PC-9 (cell line): ENCODE measurements at regions not wholly inside any gene's neighbourhood (a gene's known extent, or its start where the extent isn't known, plus 50 kb on each side); places are given as distances from the start of the nearest gene placed in this dataset.

Experiments used
- BruUV-seq: library from RNA; stranded (reverse); fragments of 400-500 nt; replicated peaks from 2 replicates; lab custom pipeline; 2021; lab: Mats Ljungman, UMichigan
- CTCF ChIA-PET: fragments of 300-600 bp; sonication (Branson Sonifier 250); formaldehyde crosslinking; loops from one replicate; lab custom pipeline; 2022; ENCODE audit warnings: antibody characterized with exemption; lab: Charles Lee
- POLR2A ChIA-PET: fragments of 300-600 bp; sonication (Branson Sonifier 250); formaldehyde crosslinking; loops from one replicate; lab custom pipeline; 2022; ENCODE audit warnings: antibody characterized with exemption; ENCODE audit not compliant: unreplicated experiment; lab: Charles Lee
- DNase-seq, 2 experiments: peaks; one replicate each; pipeline versions ENCODE4 v3.0.0 to v3.0.0-alpha.2; 2015 to 2022; ENCODE audit warnings: mixed read lengths in 1 of 2
- H2AFZ ChIP-seq: fragments of 200-600 bp; sonication (generic); 2 replicates; pipeline ENCODE4 v1.8.1; 2017; ENCODE audit warnings: antibody characterized with exemption
- H3F3A ChIP-seq: fragments of 200-600 bp; sonication (generic); 2 replicates; pipeline ENCODE4 v1.8.1; 2017; ENCODE audit warnings: antibody characterized with exemption, mild to moderate bottlenecking, low read depth; ENCODE audit not compliant: insufficient read depth
- H3K27ac ChIP-seq: fragments of 200-600 bp; sonication (generic); 2 replicates; pipeline ENCODE4 v1.6.1; 2016; ENCODE audit warnings: mixed run types
- H3K27me3 ChIP-seq: fragments of 200-600 bp; sonication (generic); 2 replicates; pipeline ENCODE4 v1.6.1; 2016; ENCODE audit warnings: low read depth, mixed run types; ENCODE audit not compliant: insufficient read depth
- H3K36me3 ChIP-seq: fragments of 200-600 bp; sonication (generic); 2 replicates; pipeline ENCODE4 v1.6.1; 2016; ENCODE audit warnings: low read depth, mixed run types
- H3K4me1 ChIP-seq: fragments of 200-600 bp; sonication (generic); replicated peaks from 2 replicates; pipeline ENCODE4 v1.6.1; 2016; ENCODE audit warnings: mixed run types; ENCODE audit not compliant: insufficient read depth
- H3K4me2 ChIP-seq: fragments of 200-600 bp; sonication (generic); 2 replicates; pipeline ENCODE4 v1.6.1; 2017; ENCODE audit warnings: mixed run types
- H3K4me3 ChIP-seq: fragments of 200-600 bp; sonication (generic); 2 replicates; pipeline ENCODE4 v1.6.1; 2016; ENCODE audit warnings: mixed run types
- H3K79me2 ChIP-seq: fragments of 200-600 bp; sonication (generic); 2 replicates; pipeline ENCODE4 v1.6.1; 2017; ENCODE audit warnings: low read depth, mixed run types
- H3K9me2 ChIP-seq: fragments of 200-600 bp; sonication (generic); 2 replicates; pipeline ENCODE4 v1.8.1; 2017; ENCODE audit warnings: mild to moderate bottlenecking; ENCODE audit not compliant: insufficient read depth
- H3K9me3 ChIP-seq: fragments of 200-600 bp; sonication (generic); 2 replicates; pipeline ENCODE4 v1.8.1; 2016; ENCODE audit warnings: low read depth; ENCODE audit not compliant: insufficient read depth
- H4K20me1 ChIP-seq: fragments of 200-600 bp; sonication (generic); 2 replicates; pipeline ENCODE4 v1.8.1; 2017; ENCODE audit not compliant: insufficient read depth
- CTCF ChIP-seq: fragments of 200-600 bp; sonication (generic); conservative IDR thresholded peaks from 2 replicates; pipeline ENCODE4 v1.6.1; 2017; ENCODE audit warnings: mixed run types, antibody characterized with exemption, mild to moderate bottlenecking, moderate library complexity
- EZH2 ChIP-seq: fragments of 200-600 bp; sonication (generic); IDR thresholded peaks from 2 replicates; pipeline ENCODE4 v1.8.0; 2017; ENCODE audit warnings: antibody characterized with exemption, low read depth
- intact Hi-C: fragments of 100-400 bp; cut with micrococcal nuclease; formaldehyde crosslinking; loops from one replicate; pipeline ENCODE4 v1.10.0; 2022; ENCODE audit not compliant: unreplicated experiment

GRCh38 chr2:76625101-76625500, 897.1 kb downstream of the LRRTM4 start:
- no peak for TF ChIP-seq EZH2
- no peak for TF ChIP-seq CTCF
- BruUV-seq, result no TSS peak
- Histone ChIP-seq H2AFZ (no peak overlapping the region), H3K4me1 (no peaks in the 10 kb centered on the region), H4K20me1 (no peaks in the 10 kb centered on the region), H3K9me3 (no peaks in the 10 kb centered on the region), H3K9me2 (no peaks in the 10 kb centered on the region), H3K79me2 (no peaks in the 10 kb centered on the region), H3F3A (no peaks in the 10 kb centered on the region), H3K27ac (no peak overlapping the region), H3K36me3 (no peaks in the 10 kb centered on the region), H3K4me3 (no peak overlapping the region), H3K4me2 (no peak overlapping the region), H3K27me3 (no peaks in the 10 kb centered on the region)
- ChIA-PET POLR2A (no interaction called here), CTCF (no interaction called here)
- intact Hi-C loops, result no loop called here
- DNase-seq, result no peak

GRCh38 chr2:76613330-76613729, 902.6 kb upstream of the GCFC2 start:
- H3K9me3 ChIP-seq, result no peaks in the 10 kb centered on the region
- no peaks in the 10 kb centered on the region for H3F3A ChIP-seq
- CTCF ChIA-PET, result no interaction called here
- H3K4me2 ChIP-seq, result no peak overlapping the region
- no peaks in the 10 kb centered on the region for H3K27me3 ChIP-seq
- intact Hi-C loops, result no loop called here
- H3K4me1 ChIP-seq, result no peaks in the 10 kb centered on the region
- BruUV-seq, result no TSS peak
- H3K9me2 ChIP-seq, result no peaks in the 10 kb centered on the region; the same call in none of the 2 replicates
- POLR2A ChIA-PET, result no interaction called here
- TF ChIP-seq CTCF (no peak), EZH2 (no peak)
- DNase-seq, result no peak
- H4K20me1 ChIP-seq, result no peaks in the 10 kb centered on the region
- no peak overlapping the region for H2AFZ ChIP-seq
- H3K4me3 ChIP-seq, result no peak overlapping the region
- H3K79me2 ChIP-seq, result no peaks in the 10 kb centered on the region
- no peaks in the 10 kb centered on the region for H3K36me3 ChIP-seq
- no peak overlapping the region for H3K27ac ChIP-seq

GRCh38 chr2:76612764-76613163, 902.0 kb upstream of the GCFC2 start:
- Histone ChIP-seq H3K27ac (no peak overlapping the region), H3K79me2 (no peaks in the 10 kb centered on the region), H3F3A (no peaks in the 10 kb centered on the region), H2AFZ (no peak overlapping the region), H3K36me3 (no peaks in the 10 kb centered on the region), H3K4me2 (no peak overlapping the region), H4K20me1 (no peaks in the 10 kb centered on the region), H3K9me2 (no peaks in the 10 kb centered on the region; the same call in none of the 2 replicates), H3K4me3 (no peak overlapping the region), H3K9me3 (no peaks in the 10 kb centered on the region), H3K27me3 (no peaks in the 10 kb centered on the region), H3K4me1 (no peaks in the 10 kb centered on the region)
- ChIA-PET POLR2A (no interaction called here), CTCF (no interaction called here)
- intact Hi-C loops, result no loop called here
- BruUV-seq, result no TSS peak
- no peak for DNase-seq
- TF ChIP-seq EZH2 (no peak), CTCF (no peak)
